NOMO-1 treated with DMSO at 0.1 percent for 48 hours (cell line): ENCODE measurements at regions not wholly inside any gene's neighbourhood (a gene's known extent, or its start where the extent isn't known, plus 50 kb on each side); places are given as distances from the start of the nearest gene placed in this dataset.

Experiments
- DNase-seq: peaks from one replicate; lab custom pipeline; 2025; ENCODE audit not compliant: unreplicated experiment; lab: John Stamatoyannopoulos, UW

- no peak for DNase-seq
These were observed 409.4 kb upstream of the B3GAT1 start for GRCh38 chr11:134821422-134821821.

GRCh38 chr11:134819041-134819440 lies 407.0 kb upstream of the B3GAT1 start:
- no peak for DNase-seq

GRCh38 chr11:134818516-134818915 lies 406.5 kb upstream of the B3GAT1 start:
- no peak for DNase-seq

- DNase-seq = no peak
These were observed 403.4 kb upstream of the B3GAT1 start for GRCh38 chr11:134815404-134815803.

- DNase-seq = no peak
These were observed 396.0 kb upstream of the B3GAT1 start for GRCh38 chr11:134807997-134808396.

- no peak for DNase-seq
These were observed 390.6 kb upstream of the B3GAT1 start for GRCh38 chr11:134802598-134802997.

GRCh38 chr11:134802116-134802515 lies 390.1 kb upstream of the B3GAT1 start:
- DNase-seq = no peak

GRCh38 chr11:134801570-134801969 lies 389.5 kb upstream of the B3GAT1 start:
- no peak for DNase-seq

GRCh38 chr11:134800826-134801225 lies 388.8 kb upstream of the B3GAT1 start:
- DNase-seq = no peak

- no peak for DNase-seq
These were observed 388.1 kb upstream of the B3GAT1 start for GRCh38 chr11:134800130-134800529.

GRCh38 chr11:134799386-134799785 lies 387.3 kb upstream of the B3GAT1 start:
- DNase-seq = no peak

GRCh38 chr11:134797411-134798089 lies 385.5 kb upstream of the B3GAT1 start:
- no peak for DNase-seq

- no peak for DNase-seq
These were observed 383.0 kb upstream of the B3GAT1 start for GRCh38 chr11:134795017-134795416.

GRCh38 chr11:134794192-134794591 lies 382.1 kb upstream of the B3GAT1 start:
- DNase-seq = no peak

GRCh38 chr11:134792677-134793076 lies 380.6 kb upstream of the B3GAT1 start:
- no peak for DNase-seq

- no peak for DNase-seq
These were observed 380.0 kb upstream of the B3GAT1 start for GRCh38 chr11:134792044-134792443.

- no peak for DNase-seq
These were observed 379.1 kb upstream of the B3GAT1 start for GRCh38 chr11:134791102-134791501.

GRCh38 chr11:134789104-134789503 lies 377.1 kb upstream of the B3GAT1 start:
- no peak for DNase-seq

- no peak for DNase-seq
These were observed 374.6 kb upstream of the B3GAT1 start for GRCh38 chr11:134786636-134787035.

- DNase-seq = no peak
These were observed 373.7 kb upstream of the B3GAT1 start for GRCh38 chr11:134785660-134786284.

GRCh38 chr11:134785059-134785458 lies 373.0 kb upstream of the B3GAT1 start:
- no peak for DNase-seq

GRCh38 chr11:134784568-134784967 lies 372.5 kb upstream of the B3GAT1 start:
- no peak for DNase-seq

GRCh38 chr11:134784046-134784445 lies 372.0 kb upstream of the B3GAT1 start:
- DNase-seq = no peak
